Ishikawa (cell line): ENCODE measurements at regions not wholly inside any gene's neighbourhood (a gene's known extent, or its start where the extent isn't known, plus 50 kb on each side); places are given as distances from the start of the nearest gene placed in this dataset.

Source experiments
- CEBPB ChIP-seq: IDR thresholded peaks from 2 replicates; pipeline ENCODE4 v1.6.1; 2012
- CREB1 ChIP-seq: IDR thresholded peaks from 2 replicates; pipeline ENCODE4 v1.6.1; 2012; ENCODE audit warnings: low read depth
- EGR1 ChIP-seq: IDR thresholded peaks from 2 replicates; pipeline ENCODE4 v1.6.1; 2012
- EP300 ChIP-seq: IDR thresholded peaks from 2 replicates; pipeline ENCODE4 v1.6.1; 2012; ENCODE audit warnings: borderline replicate concordance
- FOXM1 ChIP-seq: IDR thresholded peaks from 2 replicates; pipeline ENCODE4 v1.6.1; 2012; ENCODE audit warnings: low read depth, borderline replicate concordance
- NFIC ChIP-seq: IDR thresholded peaks from 2 replicates; pipeline ENCODE4 v1.6.1; 2012
- RAD21 ChIP-seq: IDR thresholded peaks from 2 replicates; pipeline ENCODE4 v1.6.1; 2012; ENCODE audit warnings: low read depth
- REST ChIP-seq: IDR thresholded peaks from 2 replicates; pipeline ENCODE4 v1.6.1; 2012; ENCODE audit warnings: low read depth, mild to moderate bottlenecking
- TAF1 ChIP-seq: IDR thresholded peaks from 2 replicates; pipeline ENCODE4 v1.6.1; 2012; ENCODE audit warnings: low read depth, mild to moderate bottlenecking
- TCF12 ChIP-seq: IDR thresholded peaks from 2 replicates; pipeline ENCODE4 v1.6.1; 2012; ENCODE audit warnings: low read depth
- TEAD4 ChIP-seq: IDR thresholded peaks from 2 replicates; pipeline ENCODE4 v1.6.1; 2012
- USF1 ChIP-seq: IDR thresholded peaks from 2 replicates; pipeline ENCODE4 v1.6.1; 2012
- YY1 ChIP-seq: IDR thresholded peaks from 2 replicates; pipeline ENCODE4 v1.6.1; 2012; ENCODE audit warnings: low read depth
- ZBTB7A ChIP-seq: IDR thresholded peaks from 2 replicates; pipeline ENCODE4 v1.6.1; 2012; ENCODE audit warnings: low read depth

- TF ChIP-seq EP300 (no peak), REST (no peak), YY1 (no peak), ZBTB7A (no peak), FOXM1 (no peak), NFIC (no peak), TEAD4 (no peak), TCF12 (no peak), CREB1 (no peak), TAF1 (no peak), EGR1 (no peak), CEBPB (no peak), RAD21 (no peak), USF1 (no peak)
Observed at GRCh38 chr5:56605231-56605630, 210.1 kb upstream of the MAP3K1 start.
